Loucy (cell line): ENCODE measurements at regions not wholly inside any gene's neighbourhood (a gene's known extent, or its start where the extent isn't known, plus 50 kb on each side); places are given as distances from the start of the nearest gene placed in this dataset.
"Not testable (repeated sequence)": the region's sequence is repeated elsewhere in the genome, so short reads cannot be mapped to it uniquely, and the experiment has no call there.

Source experiments
- EZH2phosphoT487 ChIP-seq: fragments of 200-600 bp; IDR thresholded peaks from 2 replicates; pipeline ENCODE4 v1.6.1; 2018; ENCODE audit warnings: antibody characterized with exemption, mild to moderate bottlenecking, moderate library complexity, borderline replicate concordance
- TF ChIP-seq, protein P1 (sequence below): fragments of 200-600 bp; sonication (generic); conservative IDR thresholded peaks from 2 replicates; pipeline ENCODE4 v1.5.1; 2014; ENCODE audit warnings: mild to moderate bottlenecking, antibody characterized with exemption, low read length

DNA sequence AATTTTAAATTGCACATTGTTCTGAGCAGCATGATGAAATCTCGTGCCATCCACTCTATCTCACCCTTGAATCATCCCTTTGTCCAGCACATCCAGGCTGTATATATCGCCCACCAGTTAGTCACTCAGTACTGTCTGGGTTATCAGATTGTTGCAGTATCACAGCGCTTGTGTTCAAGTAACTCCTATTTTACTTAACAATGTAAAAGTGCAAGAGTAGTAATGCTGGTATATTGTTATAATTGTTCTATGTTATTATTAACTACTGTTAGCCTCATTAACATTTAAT is 82.8 kb upstream of the NBPF26 start:
- TF ChIP-seq, protein P1, sequence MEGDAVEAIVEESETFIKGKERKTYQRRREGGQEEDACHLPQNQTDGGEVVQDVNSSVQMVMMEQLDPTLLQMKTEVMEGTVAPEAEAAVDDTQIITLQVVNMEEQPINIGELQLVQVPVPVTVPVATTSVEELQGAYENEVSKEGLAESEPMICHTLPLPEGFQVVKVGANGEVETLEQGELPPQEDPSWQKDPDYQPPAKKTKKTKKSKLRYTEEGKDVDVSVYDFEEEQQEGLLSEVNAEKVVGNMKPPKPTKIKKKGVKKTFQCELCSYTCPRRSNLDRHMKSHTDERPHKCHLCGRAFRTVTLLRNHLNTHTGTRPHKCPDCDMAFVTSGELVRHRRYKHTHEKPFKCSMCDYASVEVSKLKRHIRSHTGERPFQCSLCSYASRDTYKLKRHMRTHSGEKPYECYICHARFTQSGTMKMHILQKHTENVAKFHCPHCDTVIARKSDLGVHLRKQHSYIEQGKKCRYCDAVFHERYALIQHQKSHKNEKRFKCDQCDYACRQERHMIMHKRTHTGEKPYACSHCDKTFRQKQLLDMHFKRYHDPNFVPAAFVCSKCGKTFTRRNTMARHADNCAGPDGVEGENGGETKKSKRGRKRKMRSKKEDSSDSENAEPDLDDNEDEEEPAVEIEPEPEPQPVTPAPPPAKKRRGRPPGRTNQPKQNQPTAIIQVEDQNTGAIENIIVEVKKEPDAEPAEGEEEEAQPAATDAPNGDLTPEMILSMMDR = not testable (repeated sequence)
- not testable (repeated sequence) for TF ChIP-seq EZH2phosphoT487
